Activated B cell treated with CpG ODN at 0.5 μM for 24 hours (primary cell): ENCODE measurements at regions not wholly inside any gene's neighbourhood (a gene's known extent, or its start where the extent isn't known, plus 50 kb on each side); places are given as distances from the start of the nearest gene placed in this dataset.

Experiments
- ATAC-seq: fragments of 200-7000 bp; cut with Tn5 transposase; one replicate; pipeline ENCODE4 v1.10.0; 2021; ENCODE audit warnings: low read depth, mild to moderate bottlenecking, moderate library complexity
- CTCF ChIA-PET: fragments of 350-600 bp; sonication (Branson Sonifier 250); formaldehyde crosslinking; loops from one replicate; lab custom pipeline; 2021; ENCODE audit warnings: antibody characterized with exemption; lab: Charles Lee
- POLR2A ChIA-PET: fragments of 350-600 bp; sonication (Branson Sonifier 250); formaldehyde crosslinking; loops from one replicate; lab custom pipeline; 2021; ENCODE audit warnings: antibody characterized with exemption; lab: Charles Lee
- DNase-seq: peaks from one replicate; pipeline ENCODE4 v3.0.0; 2022
- H3K27ac Mint-ChIP-seq: one replicate; pipeline ENCODE4 v1.8.0; 2020; ENCODE audit warnings: mixed read lengths
- H3K27me3 Mint-ChIP-seq: one replicate; pipeline ENCODE4 v1.8.0; 2021; ENCODE audit warnings: mixed read lengths
- H3K36me3 Mint-ChIP-seq: one replicate; pipeline ENCODE4 v1.8.0; 2021; ENCODE audit warnings: low read depth, mixed read lengths
- H3K4me1 Mint-ChIP-seq: one replicate; pipeline ENCODE4 v1.8.0; 2021; ENCODE audit warnings: mixed read lengths
- H3K4me3 Mint-ChIP-seq: one replicate; pipeline ENCODE4 v1.8.0; 2020; ENCODE audit warnings: mild to moderate bottlenecking, mixed read lengths
- H3K9me3 Mint-ChIP-seq: one replicate; pipeline ENCODE4 v1.8.0; 2020; ENCODE audit warnings: mixed read lengths
- intact Hi-C: fragments of 100-400 bp; cut with micrococcal nuclease; formaldehyde crosslinking; loops from one replicate; pipeline ENCODE4 v1.15.1; 2024
- TF ChIP-seq, protein P1 (sequence below): fragments of 200-600 bp; IDR thresholded peaks from one replicate; pipeline ENCODE4 v1.8.0; 2022; ENCODE audit warnings: antibody characterized with exemption, mild to moderate bottlenecking

DNA sequence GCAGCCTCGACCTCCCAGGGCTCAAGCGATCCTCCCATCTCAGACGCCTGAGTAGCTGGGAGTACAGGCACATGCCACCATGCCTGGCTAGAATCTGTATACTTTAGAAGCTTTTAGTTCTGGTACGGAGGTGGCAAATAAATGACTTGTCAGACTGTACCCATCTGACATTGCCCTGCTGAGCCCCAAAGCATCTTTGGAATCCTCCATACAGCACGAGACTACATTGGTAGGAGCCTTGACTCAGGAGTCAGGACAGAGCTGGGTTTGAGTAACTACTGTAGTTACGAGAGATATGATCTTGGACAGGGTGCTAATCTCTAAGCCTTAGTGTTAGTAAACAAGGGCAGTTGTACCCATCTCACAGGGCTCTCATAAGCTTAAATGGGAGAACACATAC lies 67.8 kb upstream of the NPHP3 start:
- TF ChIP-seq, protein P1, sequence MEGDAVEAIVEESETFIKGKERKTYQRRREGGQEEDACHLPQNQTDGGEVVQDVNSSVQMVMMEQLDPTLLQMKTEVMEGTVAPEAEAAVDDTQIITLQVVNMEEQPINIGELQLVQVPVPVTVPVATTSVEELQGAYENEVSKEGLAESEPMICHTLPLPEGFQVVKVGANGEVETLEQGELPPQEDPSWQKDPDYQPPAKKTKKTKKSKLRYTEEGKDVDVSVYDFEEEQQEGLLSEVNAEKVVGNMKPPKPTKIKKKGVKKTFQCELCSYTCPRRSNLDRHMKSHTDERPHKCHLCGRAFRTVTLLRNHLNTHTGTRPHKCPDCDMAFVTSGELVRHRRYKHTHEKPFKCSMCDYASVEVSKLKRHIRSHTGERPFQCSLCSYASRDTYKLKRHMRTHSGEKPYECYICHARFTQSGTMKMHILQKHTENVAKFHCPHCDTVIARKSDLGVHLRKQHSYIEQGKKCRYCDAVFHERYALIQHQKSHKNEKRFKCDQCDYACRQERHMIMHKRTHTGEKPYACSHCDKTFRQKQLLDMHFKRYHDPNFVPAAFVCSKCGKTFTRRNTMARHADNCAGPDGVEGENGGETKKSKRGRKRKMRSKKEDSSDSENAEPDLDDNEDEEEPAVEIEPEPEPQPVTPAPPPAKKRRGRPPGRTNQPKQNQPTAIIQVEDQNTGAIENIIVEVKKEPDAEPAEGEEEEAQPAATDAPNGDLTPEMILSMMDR = no peak
- Mint-ChIP-seq H3K27me3 (peaks cover 2% of the 10 kb centered on the region), H3K4me3 (no peak overlapping the region), H3K36me3 (no peaks in the 10 kb centered on the region), H3K4me1 (no peaks in the 10 kb centered on the region), H3K9me3 (no peaks in the 10 kb centered on the region), H3K27ac (no peak overlapping the region)
- intact Hi-C loops = no loop called here
- ChIA-PET POLR2A (no interaction called here), CTCF (no interaction called here)
- no peak for ATAC-seq
- no peak for DNase-seq

DNA sequence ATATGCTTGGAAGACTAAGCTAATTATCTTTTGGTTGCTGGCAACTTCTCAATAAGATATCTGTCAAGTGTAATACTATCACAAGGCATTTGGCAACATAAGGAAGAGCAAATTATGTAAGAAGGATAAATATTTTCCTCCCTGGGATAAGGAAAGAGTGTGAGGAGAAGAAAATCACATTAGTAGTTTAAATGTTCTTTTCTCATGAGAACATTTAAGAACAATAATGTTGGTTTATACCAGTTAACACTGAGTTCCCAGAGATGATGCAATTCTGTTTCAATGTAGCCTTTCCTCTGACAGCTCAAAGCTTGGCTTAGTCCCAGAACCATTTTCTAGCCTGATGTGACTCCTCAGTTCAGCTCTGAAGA lies 66.1 kb upstream of the NPHP3 start:
- H3K36me3 Mint-ChIP-seq = no peaks in the 10 kb centered on the region
- no peak overlapping the region for H3K4me3 Mint-ChIP-seq
- H3K9me3 Mint-ChIP-seq = no peaks in the 10 kb centered on the region
- TF ChIP-seq, protein P1 = no peak
- ChIA-PET CTCF (interaction anchor here (0.9 kb wide), 1 partner anchor 62 kb away, joined by 3 read pairs; no protein-coding TSS in a partner anchor), POLR2A (no interaction called here)
- H3K27ac Mint-ChIP-seq = no peak overlapping the region
- H3K27me3 Mint-ChIP-seq = peaks cover 2% of the 10 kb centered on the region
- no peak for DNase-seq
- H3K4me1 Mint-ChIP-seq = no peaks in the 10 kb centered on the region
- intact Hi-C loops = no loop called here
- no peak for ATAC-seq

DNA sequence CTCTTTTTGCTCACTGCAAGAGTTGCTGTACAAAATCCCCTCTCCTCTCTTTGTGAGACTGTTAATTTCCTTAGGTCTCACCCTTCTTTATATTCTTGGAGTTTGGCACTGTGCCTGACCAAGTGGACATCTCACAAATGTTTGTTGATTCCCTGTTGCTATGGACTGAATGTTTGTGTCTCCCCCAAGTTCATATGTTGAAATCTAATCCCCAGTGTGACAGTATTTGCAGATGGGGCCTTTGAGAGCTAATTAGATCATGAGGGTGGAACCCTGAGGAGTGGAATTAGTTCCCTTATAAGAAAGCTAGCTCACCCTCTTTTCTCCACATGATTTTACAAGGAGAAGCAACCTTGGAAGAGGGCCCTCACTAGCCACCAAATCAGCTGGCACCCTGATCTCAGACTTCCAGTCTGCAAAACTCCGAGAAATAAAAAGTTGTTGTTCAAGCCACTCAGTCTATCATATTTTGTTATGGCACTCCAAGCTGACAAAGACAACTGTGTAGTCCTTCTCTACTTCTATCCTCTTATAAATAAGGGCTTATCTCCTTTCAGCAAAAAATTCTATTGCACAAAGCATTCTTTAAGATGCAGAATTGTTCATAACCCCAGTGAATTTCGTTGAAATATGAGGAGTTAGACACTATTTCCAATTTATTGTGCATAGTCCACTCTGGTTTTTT lies 65.5 kb upstream of the NPHP3 start:
- TF ChIP-seq, protein P1 = no peak
- Mint-ChIP-seq H3K27ac (no peak overlapping the region), H3K9me3 (peaks cover 2% of the 10 kb centered on the region), H3K36me3 (no peaks in the 10 kb centered on the region), H3K4me3 (no peak overlapping the region), H3K27me3 (peaks cover 4% of the 10 kb centered on the region), H3K4me1 (no peaks in the 10 kb centered on the region)
- ChIA-PET CTCF (interaction anchor here (0.9 kb wide), 1 partner anchor 61 kb away, joined by 3 read pairs; no protein-coding TSS in a partner anchor), POLR2A (no interaction called here)
- DNase-seq = no peak
- ATAC-seq = no peak
- intact Hi-C loops = no loop called here

DNA sequence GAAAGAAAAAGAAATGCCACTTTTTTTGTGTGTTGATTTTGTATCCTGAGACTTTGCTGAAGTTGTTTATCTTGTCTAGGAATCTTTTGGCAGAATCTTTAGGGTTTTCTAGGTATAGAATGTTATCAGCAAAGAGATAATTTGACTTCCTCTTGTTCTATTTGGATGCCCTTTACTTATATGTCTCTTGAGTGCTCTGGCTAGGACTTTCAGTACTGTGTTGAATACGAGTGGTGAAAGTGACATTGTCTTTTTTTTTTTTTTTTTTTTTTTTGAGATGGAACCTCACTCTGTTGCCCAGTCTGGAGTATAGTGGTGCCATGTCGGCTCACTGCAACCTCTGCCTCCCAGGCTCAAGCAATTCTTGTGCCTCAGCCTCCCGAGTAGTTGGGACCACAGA lies 64.7 kb upstream of the NPHP3 start:
- DNase-seq (no peak), ATAC-seq (no peak)
- ChIA-PET CTCF (no interaction called here), POLR2A (no interaction called here)
- TF ChIP-seq, protein P1 = no peak
- Mint-ChIP-seq H3K9me3 (peaks cover 2% of the 10 kb centered on the region), H3K27me3 (peaks cover 4% of the 10 kb centered on the region), H3K27ac (no peak overlapping the region), H3K4me1 (no peaks in the 10 kb centered on the region), H3K4me3 (no peak overlapping the region), H3K36me3 (no peaks in the 10 kb centered on the region)
- intact Hi-C loops = no loop called here

DNA sequence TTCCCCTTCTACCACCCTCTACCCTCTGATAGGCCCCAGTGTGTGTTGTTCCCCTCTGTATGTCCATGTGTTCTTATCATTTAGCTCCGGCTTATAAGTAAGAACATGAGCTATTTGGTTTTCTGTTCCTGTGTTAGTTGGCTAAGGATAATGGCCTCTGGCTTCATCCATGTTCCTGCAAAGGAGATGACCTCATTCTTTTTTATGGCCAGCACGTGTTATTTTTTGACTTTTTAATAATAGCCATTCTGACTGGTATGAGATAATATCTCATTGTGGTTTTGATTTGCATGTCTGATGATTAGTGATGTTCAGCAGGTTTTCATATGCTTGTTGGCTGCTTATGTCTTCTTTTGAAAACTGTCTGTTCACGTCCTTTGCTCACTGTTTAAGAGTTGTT lies 63.1 kb upstream of the NPHP3 start:
- ChIA-PET POLR2A (no interaction called here), CTCF (no interaction called here)
- DNase-seq = no peak
- H3K4me3 Mint-ChIP-seq = no peak overlapping the region
- no peak overlapping the region for H3K27ac Mint-ChIP-seq
- TF ChIP-seq, protein P1 = no peak
- intact Hi-C loops = no loop called here
- H3K36me3 Mint-ChIP-seq = no peaks in the 10 kb centered on the region
- no peaks in the 10 kb centered on the region for H3K4me1 Mint-ChIP-seq
- no peak for ATAC-seq
- H3K9me3 Mint-ChIP-seq = peaks cover 2% of the 10 kb centered on the region
- H3K27me3 Mint-ChIP-seq = peaks cover 4% of the 10 kb centered on the region
